ENCODE measurements at regions not wholly inside any gene's neighbourhood (a gene's known extent, or its start where the extent isn't known, plus 50 kb on each side); places are given as distances from the start of the nearest gene placed in this dataset.

DNA sequence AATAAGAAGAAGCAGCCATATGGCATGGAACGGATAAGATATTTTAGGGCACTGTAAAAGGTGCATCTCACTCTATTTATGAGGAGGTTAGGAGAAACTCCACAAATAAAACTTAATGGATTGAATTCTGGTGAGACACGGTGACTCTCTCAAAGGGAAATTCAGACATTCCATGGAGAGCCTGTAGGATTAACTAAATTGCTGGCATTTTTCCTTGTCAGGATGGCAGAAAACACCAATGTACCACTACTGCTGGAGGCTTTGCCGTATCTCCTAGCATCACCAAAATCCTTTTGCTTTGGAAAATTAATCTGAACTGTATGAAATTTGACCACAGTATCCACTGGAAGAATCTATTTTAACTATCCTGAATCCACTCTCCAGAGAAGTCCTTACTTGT lies 79.3 kb downstream of the RBM43 start:
- Histone ChIP-seq H4K20me1 (ENCODE audit: control insufficient read depth, insufficient read depth, insufficient read length) (no peaks in the 10 kb centered on the region), H4K5ac (ENCODE audit: insufficient read length, low read depth, low read length) (no peak overlapping the region), H2BK15ac (ENCODE audit: low read depth, low read length) (no peak overlapping the region), H3K23ac (ENCODE audit: insufficient read length, low read depth, low read length) (no peak overlapping the region), H3K79me1 (ENCODE audit: insufficient read depth, low read depth, low read length, poor library complexity, severe bottlenecking) (no peaks in the 10 kb centered on the region), H3K4ac (ENCODE audit: low read depth, low read length) (no peak overlapping the region), H3K23me2 (ENCODE audit: insufficient read length, low read depth, low read length, poor library complexity, severe bottlenecking) (no peaks in the 10 kb centered on the region), H2BK120ac (ENCODE audit: low read depth, low read length, poor library complexity, severe bottlenecking) (no peak overlapping the region), H2BK20ac (ENCODE audit: low read depth, low read length, poor library complexity, severe bottlenecking) (no peak overlapping the region), H4K8ac (replicated peaks; ENCODE audit: insufficient read length, low read depth, low read length) (no peak overlapping the region), H2AK5ac (ENCODE audit: insufficient read length, low read length) (no peak overlapping the region), H3K79me2 (ENCODE audit: insufficient read depth, low read length) (no peaks in the 10 kb centered on the region), H3K14ac (ENCODE audit: insufficient read depth, low read length) (no peak overlapping the region), H3K4me2 (ENCODE audit: insufficient read depth, insufficient read length, low read length) (no peak overlapping the region), H2BK5ac (ENCODE audit: insufficient read length, low read length) (no peak overlapping the region), H3T11ph (ENCODE audit: low read length) (no peak overlapping the region), H3K27ac (ENCODE audit: insufficient read length, low read depth, low read length) (no peak overlapping the region), H3K9ac (ENCODE audit: extremely low read depth, insufficient read length, low read length) (no peak overlapping the region), H4K91ac (ENCODE audit: insufficient read length, low read depth, low read length) (no peak overlapping the region), H3K56ac (ENCODE audit: insufficient read length, low read depth, low read length) (no peak overlapping the region), H3K18ac (ENCODE audit: insufficient read length, low read depth, low read length) (no peak overlapping the region), H2BK12ac (ENCODE audit: insufficient read length, low read depth, low read length) (no peak overlapping the region), H2AFZ (ENCODE audit: low read length) (no peak overlapping the region), H3K4me1 (ENCODE audit: insufficient read depth, low read length) (peaks cover 4% of the 10 kb centered on the region; the same call in 1 of the 2 replicates), H3K9me3 (ENCODE audit: control insufficient read depth, low read depth, low read length) (no peaks in the 10 kb centered on the region), H3K27me3 (ENCODE audit: insufficient read depth, low read length) (no peaks in the 10 kb centered on the region)
- no peaks in the 10 kb centered on the region for H3K36me3 Mint-ChIP-seq (ENCODE audit: insufficient read depth in 1 of 3, low read depth in 3 of 3)
- no CpG with 5 or more reads among the region's 3 CpGs for WGBS (ENCODE audit: extremely low coverage, insufficient read length, low lambda C conversion rate)
- H3K4me3 Mint-ChIP-seq = no peak overlapping the region
- no peaks in the 10 kb centered on the region for H3K27me3 Mint-ChIP-seq (ENCODE audit: low read depth)
- H3K4me1 Mint-ChIP-seq = peaks cover 19 to 25% of the 10 kb centered on the region in 2 experiments
- no peaks in the 10 kb centered on the region for H3K9me3 Mint-ChIP-seq
- no peak for DNase-seq
- TF ChIP-seq, protein P1, sequence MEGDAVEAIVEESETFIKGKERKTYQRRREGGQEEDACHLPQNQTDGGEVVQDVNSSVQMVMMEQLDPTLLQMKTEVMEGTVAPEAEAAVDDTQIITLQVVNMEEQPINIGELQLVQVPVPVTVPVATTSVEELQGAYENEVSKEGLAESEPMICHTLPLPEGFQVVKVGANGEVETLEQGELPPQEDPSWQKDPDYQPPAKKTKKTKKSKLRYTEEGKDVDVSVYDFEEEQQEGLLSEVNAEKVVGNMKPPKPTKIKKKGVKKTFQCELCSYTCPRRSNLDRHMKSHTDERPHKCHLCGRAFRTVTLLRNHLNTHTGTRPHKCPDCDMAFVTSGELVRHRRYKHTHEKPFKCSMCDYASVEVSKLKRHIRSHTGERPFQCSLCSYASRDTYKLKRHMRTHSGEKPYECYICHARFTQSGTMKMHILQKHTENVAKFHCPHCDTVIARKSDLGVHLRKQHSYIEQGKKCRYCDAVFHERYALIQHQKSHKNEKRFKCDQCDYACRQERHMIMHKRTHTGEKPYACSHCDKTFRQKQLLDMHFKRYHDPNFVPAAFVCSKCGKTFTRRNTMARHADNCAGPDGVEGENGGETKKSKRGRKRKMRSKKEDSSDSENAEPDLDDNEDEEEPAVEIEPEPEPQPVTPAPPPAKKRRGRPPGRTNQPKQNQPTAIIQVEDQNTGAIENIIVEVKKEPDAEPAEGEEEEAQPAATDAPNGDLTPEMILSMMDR (conservative IDR thresholded peaks at IDR 0.05) = no peak
- no peak overlapping the region for H3K27ac Mint-ChIP-seq

Data from H9 (cell line).